Endothelial cell of umbilical vein (primary cell): ENCODE measurements at regions not wholly inside any gene's neighbourhood (a gene's known extent, or its start where the extent isn't known, plus 50 kb on each side); places are given as distances from the start of the nearest gene placed in this dataset.

Experiments used
- EZH2 ChIP-seq: IDR thresholded peaks from 2 replicates; pipeline ENCODE4 v1.6.1; 2012; ENCODE audit warnings: borderline replicate concordance, low read depth, mild to moderate bottlenecking, moderate library complexity, low read length, inconsistent platforms; ENCODE audit not compliant: severe bottlenecking
- GATA2 ChIP-seq: IDR thresholded peaks from 2 replicates; pipeline ENCODE4 v1.7.0; 2011; ENCODE audit warnings: low read depth, mild to moderate bottlenecking, moderate library complexity, mixed read lengths, low read length; ENCODE audit not compliant: insufficient read length, insufficient read depth
- JUN ChIP-seq: IDR thresholded peaks from 2 replicates; pipeline ENCODE4 v1.6.1; 2011; ENCODE audit warnings: borderline replicate concordance, low read depth; ENCODE audit not compliant: insufficient read length, insufficient read depth
- POLR2A ChIP-seq: IDR thresholded peaks from 2 replicates; pipeline ENCODE4 v1.6.1; 2012; ENCODE audit warnings: low read depth, mild to moderate bottlenecking, control low read depth, low read length
- POLR2AphosphoS5 ChIP-seq: IDR thresholded peaks from 2 replicates; pipeline ENCODE4 v1.6.1; 2012; ENCODE audit warnings: low read depth, mild to moderate bottlenecking, control low read depth, low read length, moderate library complexity; ENCODE audit not compliant: insufficient read depth
- TF ChIP-seq, protein P1 (sequence below), 2 donors: IDR thresholded peaks; 1 replicate in 1 of 2; 2 replicates in 1 of 2; pipeline ENCODE4 v1.5.1; 2011; ENCODE audit warnings: low read length in 2 of 2, mild to moderate bottlenecking in 2 of 2, moderate library complexity in 2 of 2, control low read depth in 1 of 2, inconsistent platforms in 1 of 2, low read depth in 1 of 2; ENCODE audit not compliant: insufficient read depth in 1 of 2; ENCODE audit errors: extremely low read depth in 1 of 2

DNA sequence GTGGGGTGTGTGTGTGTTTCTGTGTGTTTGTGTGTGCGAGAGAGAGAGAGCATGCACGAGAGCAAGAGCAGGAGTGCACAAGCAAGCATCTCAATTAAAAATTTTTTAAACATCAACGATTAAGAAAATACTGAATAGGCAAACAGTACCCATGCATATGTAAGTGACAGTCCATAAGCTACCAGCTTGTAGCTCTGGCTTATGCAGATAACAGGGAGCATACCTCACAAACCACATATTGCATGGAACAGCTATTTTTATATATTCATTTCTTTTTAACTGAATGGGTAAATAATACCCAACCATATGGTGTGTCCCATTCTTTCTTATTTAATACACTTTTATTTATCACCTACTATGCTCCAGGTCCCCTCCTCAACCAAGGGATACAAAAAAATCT, 234.5 kb downstream of the KBTBD8 start:
- TF ChIP-seq, protein P1, sequence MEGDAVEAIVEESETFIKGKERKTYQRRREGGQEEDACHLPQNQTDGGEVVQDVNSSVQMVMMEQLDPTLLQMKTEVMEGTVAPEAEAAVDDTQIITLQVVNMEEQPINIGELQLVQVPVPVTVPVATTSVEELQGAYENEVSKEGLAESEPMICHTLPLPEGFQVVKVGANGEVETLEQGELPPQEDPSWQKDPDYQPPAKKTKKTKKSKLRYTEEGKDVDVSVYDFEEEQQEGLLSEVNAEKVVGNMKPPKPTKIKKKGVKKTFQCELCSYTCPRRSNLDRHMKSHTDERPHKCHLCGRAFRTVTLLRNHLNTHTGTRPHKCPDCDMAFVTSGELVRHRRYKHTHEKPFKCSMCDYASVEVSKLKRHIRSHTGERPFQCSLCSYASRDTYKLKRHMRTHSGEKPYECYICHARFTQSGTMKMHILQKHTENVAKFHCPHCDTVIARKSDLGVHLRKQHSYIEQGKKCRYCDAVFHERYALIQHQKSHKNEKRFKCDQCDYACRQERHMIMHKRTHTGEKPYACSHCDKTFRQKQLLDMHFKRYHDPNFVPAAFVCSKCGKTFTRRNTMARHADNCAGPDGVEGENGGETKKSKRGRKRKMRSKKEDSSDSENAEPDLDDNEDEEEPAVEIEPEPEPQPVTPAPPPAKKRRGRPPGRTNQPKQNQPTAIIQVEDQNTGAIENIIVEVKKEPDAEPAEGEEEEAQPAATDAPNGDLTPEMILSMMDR (IDR thresholded peaks at IDR 0.05; ENCODE audit: extremely low read depth in 1 of 2, insufficient read depth in 1 of 2, low read depth in 1 of 2, low read length in 2 of 2) = no peak
- TF ChIP-seq POLR2AphosphoS5 (no peak), EZH2 (no peak), JUN (no peak), POLR2A (no peak), GATA2 (no peak)
